Neural cell (in vitro differentiated cells): ENCODE measurements at regions not wholly inside any gene's neighbourhood (a gene's known extent, or its start where the extent isn't known, plus 50 kb on each side); places are given as distances from the start of the nearest gene placed in this dataset.

Experiments
- H2AFZ ChIP-seq: fragments of 200-600, 300-800 bp; sonication (generic), shearing (Covaris generic); 2 replicates; pipeline ENCODE4 v1.6.0; 2014; ENCODE audit warnings: low read depth, mild to moderate bottlenecking, antibody characterized with exemption, low read length, moderate library complexity
- H3F3A ChIP-seq: fragments of 200-600 bp; shearing (Covaris generic); 2 replicates; pipeline ENCODE4 v1.6.1; 2016; ENCODE audit warnings: mild to moderate bottlenecking, moderate library complexity, mixed read lengths, antibody characterized with exemption, low read length; ENCODE audit not compliant: insufficient read depth, poor library complexity, severe bottlenecking
- H3K27ac ChIP-seq: fragments of 200-600, 300-800 bp; sonication (generic), shearing (Covaris generic); 2 replicates; pipeline ENCODE4 v1.5.1; 2014; ENCODE audit warnings: mild to moderate bottlenecking, low read length, moderate library complexity
- H3K27me3 ChIP-seq: fragments of 300-800, 200-600 bp; sonication (generic), shearing (Covaris generic); 2 replicates; pipeline ENCODE4 v1.6.0; 2014; ENCODE audit warnings: mild to moderate bottlenecking, low read depth, low read length, moderate library complexity; ENCODE audit not compliant: insufficient read depth
- H3K36me3 ChIP-seq: fragments of 300-800, 200-600 bp; sonication (generic), shearing (Covaris generic); 2 replicates; pipeline ENCODE4 v1.5.1; 2014; ENCODE audit warnings: mild to moderate bottlenecking, antibody characterized with exemption, low read length, moderate library complexity; ENCODE audit not compliant: insufficient read depth
- H3K4me2 ChIP-seq: fragments of 300-800, 200-600 bp; sonication (generic), shearing (Covaris generic); 2 replicates; pipeline ENCODE4 v1.6.0; 2014; ENCODE audit warnings: mild to moderate bottlenecking, low read length
- H3K4me3 ChIP-seq: fragments of 300-800, 200-600 bp; sonication (generic), shearing (Covaris generic); 2 replicates; pipeline ENCODE4 v1.5.1; 2014; ENCODE audit warnings: mild to moderate bottlenecking, low read length, moderate library complexity
- H3K79me2 ChIP-seq: fragments of 200-600 bp; shearing (Covaris generic); replicated peaks from 2 replicates; pipeline ENCODE4 v1.6.0; 2014; ENCODE audit warnings: mild to moderate bottlenecking, low read length, moderate library complexity; ENCODE audit not compliant: insufficient read depth
- H3K9ac ChIP-seq: fragments of 300-800, 200-600 bp; sonication (generic), shearing (Covaris generic); 2 replicates; pipeline ENCODE4 v1.6.1; 2016; ENCODE audit warnings: mild to moderate bottlenecking, low read length, mixed read lengths
- H3K9me2 ChIP-seq: fragments of 200-600 bp; shearing (Covaris generic); 2 replicates; pipeline ENCODE4 v1.6.1; 2016; ENCODE audit warnings: mild to moderate bottlenecking, low read length, mixed read lengths; ENCODE audit not compliant: insufficient read depth
- H3K9me3 ChIP-seq: fragments of 200-600, 300-800 bp; sonication (generic), shearing (Covaris generic); 2 replicates; pipeline ENCODE4 v1.6.1; 2016; ENCODE audit warnings: mild to moderate bottlenecking, mixed run types, low read length, moderate library complexity, mixed read lengths
- H4K20me1 ChIP-seq: fragments of 200-600 bp; shearing (Covaris generic); 2 replicates; pipeline ENCODE4 v1.6.1; 2016; ENCODE audit warnings: mild to moderate bottlenecking, mixed run types; ENCODE audit not compliant: insufficient read depth
- CTCF ChIP-seq: fragments of 450-650 bp; IDR thresholded peaks from 2 replicates; pipeline ENCODE4 v1.5.1; 2014; ENCODE audit warnings: antibody characterized with exemption, mild to moderate bottlenecking, moderate library complexity; ENCODE audit not compliant: poor library complexity, severe bottlenecking
- EP300 ChIP-seq: fragments of 450-650 bp; conservative IDR thresholded peaks from 2 replicates; pipeline ENCODE4 v1.6.1; 2014; ENCODE audit warnings: antibody characterized with exemption, mild to moderate bottlenecking, moderate library complexity; ENCODE audit not compliant: poor library complexity, severe bottlenecking
- EZH2 ChIP-seq: fragments of 200-600, 300-800 bp; shearing (Covaris generic), sonication (generic); IDR thresholded peaks from 2 replicates; pipeline ENCODE4 v1.6.1; 2014; ENCODE audit warnings: antibody characterized with exemption, low read length, borderline replicate concordance, mild to moderate bottlenecking; ENCODE audit not compliant: insufficient read depth, poor library complexity, severe bottlenecking
- MXI1 ChIP-seq: fragments of 450-650 bp; conservative IDR thresholded peaks from 2 replicates; pipeline ENCODE4 v1.6.1; 2014; ENCODE audit warnings: antibody characterized with exemption, mild to moderate bottlenecking; ENCODE audit not compliant: poor library complexity, severe bottlenecking
- POLR2AphosphoS5 ChIP-seq: IDR thresholded peaks from 2 replicates; pipeline ENCODE4 v1.6.1; 2012
- RAD21 ChIP-seq: fragments of 450-650 bp; conservative IDR thresholded peaks from 2 replicates; pipeline ENCODE4 v1.6.1; 2014; ENCODE audit warnings: antibody characterized with exemption, mild to moderate bottlenecking, moderate library complexity
- REST ChIP-seq: IDR thresholded peaks from 2 replicates; pipeline ENCODE4 v1.6.1; 2012; ENCODE audit warnings: borderline replicate concordance
- SMC3 ChIP-seq: fragments of 450-650 bp; conservative IDR thresholded peaks from 2 replicates; pipeline ENCODE4 v1.6.1; 2014; ENCODE audit warnings: antibody characterized with exemption, mild to moderate bottlenecking, moderate library complexity; ENCODE audit not compliant: poor library complexity
- TAF1 ChIP-seq: IDR thresholded peaks from 2 replicates; pipeline ENCODE4 v1.6.1; 2012; ENCODE audit warnings: low read depth

GRCh38 chr12:58238411-58238810 is 297.0 kb downstream of the ATP23 start:
- Histone ChIP-seq H4K20me1 (no peaks in the 10 kb centered on the region), H3K9me3 (no peaks in the 10 kb centered on the region)
- TF ChIP-seq RAD21 = no peak
- no peak for TF ChIP-seq TAF1
- TF ChIP-seq SMC3 = no peak
- TF ChIP-seq EZH2 = no peak
- TF ChIP-seq CTCF = no peak
- no peak for TF ChIP-seq MXI1
- TF ChIP-seq EP300 = no peak
- no peak for TF ChIP-seq REST
- TF ChIP-seq POLR2AphosphoS5 = no peak

GRCh38 chr12:58241099-58241498 is 299.7 kb downstream of the ATP23 start:
- Histone ChIP-seq H3K4me3 (no peak overlapping the region), H3K9me3 (no peaks in the 10 kb centered on the region)
- TF ChIP-seq EZH2 = no peak
- TF ChIP-seq REST = no peak
- no peak for TF ChIP-seq RAD21
- no peak for TF ChIP-seq MXI1
- no peak for TF ChIP-seq CTCF
- no peak for TF ChIP-seq POLR2AphosphoS5
- no peak for TF ChIP-seq TAF1
- no peak for TF ChIP-seq SMC3
- no peak for TF ChIP-seq EP300

More at GRCh38 chr12:58238411-58238810, 297.0 kb downstream of the ATP23 start:
- Histone ChIP-seq H3K27ac (no peak overlapping the region), H3K79me2 (no peaks in the 10 kb centered on the region), H3F3A (no peaks in the 10 kb centered on the region), H2AFZ (no peak overlapping the region), H3K4me2 (no peak overlapping the region), H3K27me3 (no peaks in the 10 kb centered on the region), H3K4me3 (no peak overlapping the region), H3K9me2 (no peaks in the 10 kb centered on the region), H3K36me3 (no peaks in the 10 kb centered on the region), H3K9ac (no peak overlapping the region)

More at GRCh38 chr12:58241099-58241498, 299.7 kb downstream of the ATP23 start:
- no peaks in the 10 kb centered on the region for H3K79me2 ChIP-seq
- no peaks in the 10 kb centered on the region for H3K9me2 ChIP-seq
- no peaks in the 10 kb centered on the region for H4K20me1 ChIP-seq
- H3K27me3 ChIP-seq = no peaks in the 10 kb centered on the region
- H3K27ac ChIP-seq = no peak overlapping the region
- H3K4me2 ChIP-seq = no peak overlapping the region
- H3K9ac ChIP-seq = no peak overlapping the region
- H3F3A ChIP-seq = no peaks in the 10 kb centered on the region
- no peaks in the 10 kb centered on the region for H3K36me3 ChIP-seq
- no peak overlapping the region for H2AFZ ChIP-seq
